ENCODE measurements at regions not wholly inside any gene's neighbourhood (a gene's known extent, or its start where the extent isn't known, plus 50 kb on each side); places are given as distances from the start of the nearest gene placed in this dataset.

- TF ChIP-seq CTCF (conservative IDR thresholded peaks at IDR 0.05; ENCODE audit: low read length) (no peak), EZH2phosphoT487 (IDR thresholded peaks at IDR 0.05; ENCODE audit: borderline replicate concordance, low read depth, low read length) (no peak)
These were observed 56.1 kb upstream of the VSTM5 start for GRCh38 chr11:93906486-93906885.

All from OCI-LY7 (cell line).